Esophagus (tissue), 2 donors: ENCODE measurements at regions not wholly inside any gene's neighbourhood (a gene's known extent, or its start where the extent isn't known, plus 50 kb on each side); places are given as distances from the start of the nearest gene placed in this dataset.

Source experiments
- H3K27ac ChIP-seq, 2 donors: one replicate each; pipeline ENCODE4 v1.5.1; 2013; ENCODE audit warnings: low read depth in 2 of 2, mild to moderate bottlenecking in 2 of 2, inconsistent platforms in 1 of 2, low read length in 1 of 2, moderate library complexity in 1 of 2
- H3K27me3 ChIP-seq, 2 donors: one replicate each; pipeline ENCODE4 v1.6.1; 2013; ENCODE audit warnings: low read length in 2 of 2, control low read depth in 1 of 2, mild to moderate bottlenecking in 1 of 2; ENCODE audit not compliant: insufficient read depth in 2 of 2, control insufficient read depth in 1 of 2
- H3K36me3 ChIP-seq, 2 donors: one replicate each; pipeline ENCODE4 v1.6.1; 2013; ENCODE audit warnings: low read length in 1 of 2; ENCODE audit not compliant: control insufficient read depth in 2 of 2, insufficient read depth in 2 of 2
- H3K4me1 ChIP-seq, 2 donors: one replicate each; pipeline ENCODE4 v1.6.1; 2013; ENCODE audit warnings: low read length in 1 of 2; ENCODE audit not compliant: control insufficient read depth in 2 of 2, insufficient read depth in 2 of 2
- H3K4me3 ChIP-seq, 2 donors: one replicate each; pipeline ENCODE4 v1.5.1; 2013; ENCODE audit warnings: low read length in 2 of 2, mild to moderate bottlenecking in 2 of 2, low read depth in 1 of 2, moderate library complexity in 1 of 2
- H3K9me3 ChIP-seq, 2 donors: one replicate each; pipeline ENCODE4 v1.6.1; 2013; ENCODE audit warnings: mild to moderate bottlenecking in 2 of 2, low read depth in 1 of 2, low read length in 1 of 2, moderate library complexity in 1 of 2; ENCODE audit not compliant: control insufficient read depth in 2 of 2, insufficient read depth in 1 of 2
- WGBS, 2 donors: extraction: QIAGEN DNeasy Blood & Tissue Kit; methylation state at CpG; one replicate each; pipeline ENCODE4 v1.1.7; 2013; 5-methylcytosine and 5-hydroxymethylcytosine counted together
- donor health status: healthy with polysubstance abuse.
- donor health status: Bipolar disorder and iron deficiency.

GRCh38 chr9:73647560-73647959 lies 495.9 kb downstream of the ANXA1 start:
- no peak overlapping the region for H3K4me3 ChIP-seq
- H3K27ac ChIP-seq = no peak overlapping the region
- H3K27me3 ChIP-seq = no peaks in the 10 kb centered on the region
- H3K9me3 ChIP-seq = peaks cover 0 to 6% of the 10 kb centered on the region in 2 donors
- no peaks in the 10 kb centered on the region for H3K4me1 ChIP-seq
- no peaks in the 10 kb centered on the region for H3K36me3 ChIP-seq
- 91 to 96% methylated on average over 13 of the region's 13 CpGs for WGBS, 2 donors

- H3K27me3 ChIP-seq = no peaks in the 10 kb centered on the region
- no peak overlapping the region for H3K4me3 ChIP-seq
- WGBS, 2 donors = 95 to 96% methylated on average over 10 of the region's 10 CpGs
- no peak overlapping the region for H3K27ac ChIP-seq
- H3K36me3 ChIP-seq = no peaks in the 10 kb centered on the region
- H3K4me1 ChIP-seq = no peaks in the 10 kb centered on the region
- H3K9me3 ChIP-seq = peaks cover 0 to 6% of the 10 kb centered on the region in 2 donors
These were observed 497.9 kb downstream of the ANXA1 start for GRCh38 chr9:73649552-73649951.

- Histone ChIP-seq H3K4me1 (no peaks in the 10 kb centered on the region), H3K27me3 (no peaks in the 10 kb centered on the region), H3K36me3 (no peaks in the 10 kb centered on the region), H3K27ac (no peak overlapping the region), H3K9me3 (no peaks in the 10 kb centered on the region), H3K4me3 (no peak overlapping the region)
- WGBS, 2 donors = 76 to 78% methylated on average over 1 of the region's 1 CpG
These were observed 503.7 kb downstream of the ANXA1 start for GRCh38 chr9:73655363-73655762.

- Histone ChIP-seq H3K27me3 (no peaks in the 10 kb centered on the region), H3K4me1 (no peaks in the 10 kb centered on the region), H3K4me3 (no peak overlapping the region), H3K27ac (no peak overlapping the region), H3K9me3 (no peaks in the 10 kb centered on the region), H3K36me3 (no peaks in the 10 kb centered on the region)
- WGBS, 2 donors = 64 to 66% methylated on average over 2 of the region's 2 CpGs
These were observed 504.2 kb downstream of the ANXA1 start for GRCh38 chr9:73655831-73656230.

- H3K4me3 ChIP-seq = no peak overlapping the region
- no peaks in the 10 kb centered on the region for H3K27me3 ChIP-seq
- no peaks in the 10 kb centered on the region for H3K4me1 ChIP-seq
- H3K36me3 ChIP-seq = no peaks in the 10 kb centered on the region
- H3K27ac ChIP-seq = no peak overlapping the region
- no peaks in the 10 kb centered on the region for H3K9me3 ChIP-seq
- 66 to 68% methylated on average over 1 of the region's 1 CpG for WGBS, 2 donors
These were observed 513.6 kb downstream of the ANXA1 start for GRCh38 chr9:73665253-73665652.

- Histone ChIP-seq H3K36me3 (no peaks in the 10 kb centered on the region), H3K27me3 (no peaks in the 10 kb centered on the region), H3K9me3 (no peaks in the 10 kb centered on the region), H3K4me1 (no peaks in the 10 kb centered on the region), H3K4me3 (no peak overlapping the region), H3K27ac (no peak overlapping the region)
- 50 to 61% methylated on average over 1 of the region's 1 CpG for WGBS, 2 donors
These were observed 516.1 kb downstream of the ANXA1 start for GRCh38 chr9:73667749-73668148.

GRCh38 chr9:73680831-73681230 lies 529.2 kb downstream of the ANXA1 start:
- no peaks in the 10 kb centered on the region for H3K27me3 ChIP-seq
- WGBS, 2 donors = 50 to 52% methylated on average over 6 of the region's 6 CpGs

GRCh38 chr9:73682789-73683188 lies 531.1 kb downstream of the ANXA1 start:
- Histone ChIP-seq H3K36me3 (no peaks in the 10 kb centered on the region), H3K4me3 (no peak overlapping the region), H3K4me1 (no peaks in the 10 kb centered on the region), H3K27me3 (no peaks in the 10 kb centered on the region), H3K27ac (no peak overlapping the region), H3K9me3 (no peaks in the 10 kb centered on the region)

More at GRCh38 chr9:73680831-73681230, 529.2 kb downstream of the ANXA1 start:
- Histone ChIP-seq H3K4me3 (no peak overlapping the region), H3K27ac (no peak overlapping the region), H3K9me3 (no peaks in the 10 kb centered on the region), H3K4me1 (no peaks in the 10 kb centered on the region), H3K36me3 (no peaks in the 10 kb centered on the region)

- Histone ChIP-seq H3K4me1 (no peaks in the 10 kb centered on the region), H3K9me3 (no peaks in the 10 kb centered on the region), H3K27ac (no peak overlapping the region), H3K27me3 (no peaks in the 10 kb centered on the region), H3K4me3 (no peak overlapping the region), H3K36me3 (no peaks in the 10 kb centered on the region)
These were observed 532.4 kb downstream of the ANXA1 start for GRCh38 chr9:73683862-73684591.

- Histone ChIP-seq H3K4me3 (no peak overlapping the region), H3K27me3 (no peaks in the 10 kb centered on the region)
- WGBS, 2 donors = 49 to 55% methylated on average over 3 of the region's 3 CpGs
These were observed 532.9 kb downstream of the ANXA1 start for GRCh38 chr9:73684601-73685000.

More at GRCh38 chr9:73684601-73685000, 532.9 kb downstream of the ANXA1 start:
- no peak overlapping the region for H3K27ac ChIP-seq
- H3K4me1 ChIP-seq = no peaks in the 10 kb centered on the region
- H3K9me3 ChIP-seq = no peaks in the 10 kb centered on the region
- no peaks in the 10 kb centered on the region for H3K36me3 ChIP-seq
